Fibroblast of skin of left biceps (primary cell): ENCODE measurements at regions not wholly inside any gene's neighbourhood (a gene's known extent, or its start where the extent isn't known, plus 50 kb on each side); places are given as distances from the start of the nearest gene placed in this dataset.

Experiments used
- DNase-seq, 2 experiments: peaks; one replicate each; pipeline ENCODE4 v3.0.0-alpha.2; 2013; ENCODE audit warnings: low read depth in 2 of 2

GRCh38 chr2:120455390-120455789 is 109.5 kb downstream of the INHBB start:
- DNase-seq, result no peak

DNA sequence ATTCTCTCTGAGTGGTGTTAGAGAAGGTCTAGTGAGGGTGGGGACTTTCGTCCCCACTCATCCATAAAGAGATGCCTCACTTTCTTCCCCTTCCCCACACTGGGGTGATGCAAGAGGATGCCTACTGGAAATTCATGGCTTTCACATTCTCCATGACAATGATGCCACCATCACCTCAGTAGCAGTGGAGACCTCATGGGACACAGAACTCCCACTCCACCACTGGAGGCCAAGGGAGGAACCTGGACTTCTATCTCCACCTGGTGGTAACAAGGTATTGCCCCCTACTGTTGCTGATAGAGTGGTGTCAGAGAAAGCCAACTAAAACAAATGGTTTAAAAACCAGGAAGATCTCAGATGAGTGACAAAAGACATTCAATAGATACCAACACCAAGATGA is 110.9 kb downstream of the INHBB start:
- DNase-seq, result no peak

- DNase-seq, result no peak
These were observed 114.6 kb downstream of the INHBB start for GRCh38 chr2:120460511-120460910.

GRCh38 chr2:120461092-120461491 is 115.2 kb downstream of the INHBB start:
- no peak for DNase-seq

- no peak for DNase-seq
These were observed 115.9 kb downstream of the INHBB start for GRCh38 chr2:120461546-120462537.

DNA sequence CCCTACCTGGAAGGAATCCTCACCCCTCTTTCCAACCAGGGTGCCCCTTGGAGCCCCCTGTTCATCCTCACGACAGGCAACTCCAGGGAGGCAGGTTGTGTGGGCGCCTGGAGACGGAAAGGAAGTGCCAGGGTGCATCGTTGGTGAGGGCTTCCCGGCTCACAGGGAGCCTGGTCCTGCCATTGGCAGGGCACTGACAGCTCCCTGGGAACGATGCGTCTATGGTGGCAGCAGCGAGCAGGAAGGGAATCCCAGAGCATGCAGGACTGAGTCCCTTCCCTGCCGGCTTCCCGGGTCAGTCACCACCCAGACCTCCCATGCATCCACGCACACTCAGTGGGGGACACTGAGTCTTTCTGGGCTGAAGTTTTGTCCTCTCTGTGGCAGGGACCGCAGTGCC is 117.6 kb downstream of the INHBB start:
- DNase-seq, result no peak

GRCh38 chr2:120463996-120464395 is 118.1 kb downstream of the INHBB start:
- no peak for DNase-seq

GRCh38 chr2:120464448-120464931 is 118.6 kb downstream of the INHBB start:
- DNase-seq, result no peak

GRCh38 chr2:120465012-120465700 is 119.2 kb downstream of the INHBB start:
- no peak for DNase-seq

DNA sequence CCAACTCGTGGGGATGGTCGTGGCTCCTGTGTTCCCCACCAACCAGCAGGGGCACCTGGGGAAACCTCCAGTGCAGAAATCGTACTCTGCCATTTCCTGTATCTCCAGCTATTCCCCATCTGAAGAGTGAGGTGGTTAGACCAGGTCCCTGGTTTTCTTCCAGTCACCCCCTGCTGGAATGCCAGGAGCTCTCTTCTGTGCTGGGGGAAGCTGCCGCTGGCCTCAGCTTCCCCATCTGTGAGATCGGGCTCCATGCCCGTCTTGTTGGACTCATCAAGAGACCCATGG is 119.7 kb downstream of the INHBB start:
- DNase-seq, result no peak

GRCh38 chr2:120465989-120466703 is 120.2 kb downstream of the INHBB start:
- DNase-seq, result no peak

GRCh38 chr2:120466704-120467054 is 120.7 kb downstream of the INHBB start:
- DNase-seq, result no peak

DNA sequence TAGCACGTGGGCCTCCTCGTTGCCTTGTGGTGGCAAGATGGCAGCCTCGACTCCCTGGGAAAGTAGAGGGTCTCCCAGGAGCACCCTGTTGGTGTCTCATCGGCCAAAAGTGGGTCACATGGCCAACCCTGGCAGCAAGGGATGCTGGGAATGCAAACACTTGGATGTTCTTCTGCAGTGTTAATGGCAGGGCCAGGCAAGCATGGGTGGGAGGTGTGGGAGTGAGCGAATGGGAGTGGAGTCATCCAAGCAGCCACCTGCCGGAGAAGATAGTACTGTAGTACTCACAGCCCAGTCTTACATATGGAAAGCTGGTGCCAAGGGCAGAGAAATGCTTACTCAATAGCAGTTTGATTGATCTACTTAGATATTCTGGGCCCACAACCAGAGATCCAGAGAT is 122.2 kb downstream of the INHBB start:
- no peak for DNase-seq

DNA sequence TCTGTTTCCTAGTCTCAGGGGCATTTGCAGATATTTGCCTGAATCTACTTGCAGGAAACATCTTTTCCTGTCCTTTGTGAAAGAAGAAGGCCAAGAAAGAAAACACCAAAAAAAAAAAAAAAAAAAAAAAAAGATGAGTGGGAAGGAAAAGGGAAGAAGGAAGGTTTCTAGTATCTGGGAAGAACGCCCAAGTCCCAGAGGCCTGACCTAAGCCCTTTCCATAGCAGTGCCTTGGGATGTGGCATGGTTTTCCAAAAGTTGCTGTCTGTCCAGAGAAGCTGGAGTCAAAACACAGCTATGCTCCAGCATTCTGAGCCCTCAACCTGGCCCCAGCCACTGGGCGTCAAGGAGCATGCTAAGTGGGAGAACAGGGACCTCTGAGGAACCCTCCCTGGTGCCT is 123.5 kb downstream of the INHBB start:
- DNase-seq, result no peak

DNA sequence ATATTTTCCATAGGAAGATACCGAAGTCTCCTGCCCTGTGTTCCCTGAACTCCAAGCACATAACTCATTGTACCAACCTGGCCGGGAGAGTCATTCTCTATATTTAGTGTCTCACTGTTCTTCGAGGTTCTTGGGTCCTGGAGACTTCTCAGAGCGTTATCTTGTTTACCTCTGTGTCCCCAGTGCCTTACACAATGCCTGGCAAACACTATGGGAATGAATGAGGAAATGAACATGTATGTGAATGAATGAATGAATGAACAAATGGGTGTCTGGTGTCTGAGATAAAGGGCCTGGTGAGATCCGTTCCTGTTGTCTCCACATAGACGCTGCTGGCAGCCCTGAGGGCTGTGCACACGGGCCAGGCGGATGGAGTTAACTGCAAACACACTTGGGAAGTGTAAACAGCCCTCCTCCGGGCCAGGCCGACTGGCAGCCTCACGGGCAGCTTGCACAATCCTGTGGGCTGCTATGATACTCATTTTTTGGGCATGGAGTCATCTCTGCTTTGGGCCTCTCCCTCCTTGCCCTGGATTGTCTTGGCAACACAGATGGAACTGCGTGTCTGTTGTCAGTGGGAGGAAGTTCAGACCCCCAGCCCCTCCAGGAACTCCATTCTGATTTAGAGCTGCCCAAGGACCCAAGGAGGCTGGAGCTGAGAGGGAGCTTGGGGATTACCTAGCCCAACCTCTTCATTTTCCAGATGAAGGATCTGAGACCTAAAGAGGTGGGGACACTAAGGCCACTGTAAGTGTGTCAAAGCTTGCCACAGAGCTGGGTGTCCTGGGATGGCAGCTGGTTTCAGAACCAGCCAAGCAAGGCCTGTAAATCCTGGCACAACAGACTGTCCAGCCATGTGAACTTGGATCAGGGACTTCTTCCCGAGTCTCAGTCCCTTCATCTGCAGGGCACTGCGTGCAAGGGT is 124.4 kb downstream of the INHBB start:
- DNase-seq, result peak; percentile 87 to 88

DNA sequence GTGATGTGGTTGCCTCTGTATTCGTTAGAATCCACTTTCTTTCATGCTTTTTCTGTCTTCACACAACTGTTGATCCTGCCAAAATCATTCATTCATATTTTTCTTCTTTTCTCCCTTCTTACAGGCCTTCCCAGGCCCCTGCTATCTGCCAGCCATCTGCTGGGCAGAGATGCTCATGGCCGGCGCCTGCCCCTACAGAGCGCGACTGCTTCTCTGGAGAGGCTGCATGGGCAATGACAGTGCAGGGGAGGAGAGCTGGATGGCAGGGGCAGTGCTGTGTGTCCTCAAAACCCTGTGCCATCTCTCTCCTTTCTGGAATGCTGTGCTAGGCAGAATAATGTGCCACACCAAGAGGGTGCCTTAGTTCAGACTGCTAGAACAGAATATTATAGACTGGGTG is 125.2 kb downstream of the INHBB start:
- DNase-seq, result no peak

GRCh38 chr2:120472031-120472430 is 126.1 kb downstream of the INHBB start:
- no peak for DNase-seq

- DNase-seq, result no peak
These were observed 127.0 kb downstream of the INHBB start for GRCh38 chr2:120472891-120473309.

DNA sequence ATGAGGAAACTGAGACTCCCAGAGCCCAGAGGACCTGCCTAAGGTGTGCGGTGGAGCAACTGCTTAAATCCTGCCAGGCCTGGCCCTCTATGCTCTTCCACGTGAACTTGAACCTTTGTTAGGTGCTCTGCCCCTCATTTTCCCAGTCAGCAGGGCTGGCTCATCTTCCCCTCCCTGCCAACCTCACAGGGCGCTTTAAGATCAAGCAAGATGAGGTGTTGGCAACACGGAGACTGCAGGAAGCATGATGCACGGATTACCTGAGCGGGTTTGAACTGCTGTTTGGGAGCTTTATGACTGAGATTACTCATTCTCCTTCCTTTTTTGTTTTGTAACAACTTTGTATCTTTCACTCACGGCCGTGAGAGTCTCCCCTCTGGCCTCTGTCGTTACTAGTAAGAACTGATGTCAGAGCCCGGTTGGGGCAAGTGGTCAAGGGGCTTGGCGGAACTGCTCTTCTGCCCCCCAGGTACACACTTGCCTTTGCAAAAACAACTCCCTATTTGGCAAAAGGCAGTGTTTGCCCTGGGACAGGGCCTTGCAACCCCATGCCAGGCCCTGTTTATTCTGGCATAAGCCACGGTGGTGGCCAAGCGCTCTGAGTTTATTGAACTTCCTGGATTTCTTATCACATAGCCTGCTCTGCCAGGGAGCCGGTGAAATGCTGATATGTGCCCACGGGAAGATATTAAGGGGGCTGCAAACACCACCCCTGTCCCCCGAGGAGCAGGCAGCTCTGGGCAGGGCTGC is 127.8 kb downstream of the INHBB start:
- no peak for DNase-seq

- no peak for DNase-seq
These were observed 128.6 kb downstream of the INHBB start for GRCh38 chr2:120474486-120474885.

- DNase-seq, result no peak
These were observed 130.2 kb downstream of the INHBB start for GRCh38 chr2:120476141-120476540.
